Hematopoietic multipotent progenitor cell (in vitro differentiated cells): ENCODE measurements at regions not wholly inside any gene's neighbourhood (a gene's known extent, or its start where the extent isn't known, plus 50 kb on each side); places are given as distances from the start of the nearest gene placed in this dataset.

Experiments
- DNase-seq, 3 donors: peaks; one replicate each; pipeline ENCODE4 v3.0.0-alpha.2; 2011 to 2015; ENCODE audit warnings: low read depth in 2 of 3, low spot score in 2 of 3

- DNase-seq = no peak
These were observed 464.1 kb upstream of the KLF4 start for GRCh38 chr9:107953556-107954125.

GRCh38 chr9:107952773-107953172 is 463.2 kb upstream of the KLF4 start:
- no peak for DNase-seq

- no peak for DNase-seq
These were observed 461.9 kb upstream of the KLF4 start for GRCh38 chr9:107951511-107951910.

GRCh38 chr9:107949061-107949460 is 459.5 kb upstream of the KLF4 start:
- no peak for DNase-seq

GRCh38 chr9:107948601-107949000 is 459.0 kb upstream of the KLF4 start:
- no peak for DNase-seq

- no peak for DNase-seq
These were observed 458.5 kb upstream of the KLF4 start for GRCh38 chr9:107948086-107948485.

GRCh38 chr9:107946364-107947141 is 457.0 kb upstream of the KLF4 start:
- DNase-seq = no peak

- DNase-seq = no peak
These were observed 456.4 kb upstream of the KLF4 start for GRCh38 chr9:107945961-107946360.

- DNase-seq = no peak
These were observed 455.9 kb upstream of the KLF4 start for GRCh38 chr9:107945493-107945892.

GRCh38 chr9:107944387-107944786 is 454.8 kb upstream of the KLF4 start:
- no peak for DNase-seq

- DNase-seq = no peak
These were observed 454.3 kb upstream of the KLF4 start for GRCh38 chr9:107943901-107944300.

- DNase-seq = no peak
These were observed 453.3 kb upstream of the KLF4 start for GRCh38 chr9:107942856-107943255.

GRCh38 chr9:107942291-107942690 is 452.7 kb upstream of the KLF4 start:
- DNase-seq = no peak

- no peak for DNase-seq
These were observed 451.3 kb upstream of the KLF4 start for GRCh38 chr9:107940616-107941595.

- DNase-seq = peak in 2 of 3 donors; percentile 28 to 76
These were observed 449.3 kb upstream of the KLF4 start for GRCh38 chr9:107938801-107939386.

GRCh38 chr9:107935931-107936330 is 446.4 kb upstream of the KLF4 start:
- DNase-seq = no peak

- no peak for DNase-seq
These were observed 443.9 kb upstream of the KLF4 start for GRCh38 chr9:107933516-107933915.

GRCh38 chr9:107933097-107933496 is 443.5 kb upstream of the KLF4 start:
- no peak for DNase-seq

- no peak for DNase-seq
These were observed 443.0 kb upstream of the KLF4 start for GRCh38 chr9:107932601-107933000.

- no peak for DNase-seq
These were observed 442.5 kb upstream of the KLF4 start for GRCh38 chr9:107932046-107932445.
